SK-N-MC (cell line): ENCODE measurements at regions not wholly inside any gene's neighbourhood (a gene's known extent, or its start where the extent isn't known, plus 50 kb on each side); places are given as distances from the start of the nearest gene placed in this dataset.

Experiments used
- EZH2 ChIP-seq: fragments of 200-600 bp; sonication (generic); IDR thresholded peaks from one replicate; pipeline ENCODE4 v1.6.1; 2017; ENCODE audit warnings: antibody characterized with exemption
- POLR2AphosphoS5 ChIP-seq: IDR thresholded peaks from 2 replicates; pipeline ENCODE4 v1.6.1; 2012; ENCODE audit warnings: mild to moderate bottlenecking, low read depth, low read length, borderline replicate concordance

DNA sequence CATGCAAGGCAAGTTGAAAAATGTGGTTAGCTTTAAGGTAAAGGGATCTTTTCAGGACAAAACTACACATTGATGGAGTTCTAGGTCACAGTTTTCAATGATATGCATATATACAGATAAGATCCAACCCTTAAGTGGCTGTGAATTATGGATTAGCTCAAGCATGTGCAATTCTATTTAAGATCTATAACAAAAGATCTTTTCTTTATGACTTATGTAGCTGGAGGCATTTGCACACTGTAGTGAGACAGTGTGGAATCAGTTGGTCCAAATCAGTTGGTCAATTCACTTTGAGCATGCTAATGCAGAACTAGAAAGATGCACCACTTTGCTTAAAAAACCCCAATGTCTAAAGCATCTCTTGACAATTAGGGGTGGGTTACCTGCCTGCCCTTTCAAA lies 417.1 kb upstream of the ZEB2 start:
- TF ChIP-seq POLR2AphosphoS5 (no peak), EZH2 (no peak)
